ENCODE measurements at regions not wholly inside any gene's neighbourhood (a gene's known extent, or its start where the extent isn't known, plus 50 kb on each side); places are given as distances from the start of the nearest gene placed in this dataset.

GRCh38 chr13:22933571-22934181 lies 247.1 kb upstream of the SGCG start:
- peaks cover 5 to 13% of the 10 kb centered on the region in 2 donors for H3K27me3 Mint-ChIP-seq
- H3K9me3 Mint-ChIP-seq: peaks cover 0 to 2% (median 0%) of the 10 kb centered on the region in 8 donors
- no peaks in the 10 kb centered on the region for H3K4me1 ChIP-seq (ENCODE audit: insufficient read depth, low read length)
- no peaks in the 10 kb centered on the region for H3K27me3 ChIP-seq (ENCODE audit: insufficient read depth, low read length)
- H3K27ac Mint-ChIP-seq: no peak overlapping the region
- ChIA-PET POLR2A (ENCODE audit: partially characterized antibody) (no interaction called here), CTCF (ENCODE audit: partially characterized antibody) (no interaction called here)
- no peaks in the 10 kb centered on the region for H3K4me1 Mint-ChIP-seq
- intact Hi-C loops (cut with micrococcal nuclease): no loop called here
- H3K36me3 ChIP-seq (ENCODE audit: insufficient read depth, low read length): no peaks in the 10 kb centered on the region
- DNase-seq: no peak
- H3K27ac ChIP-seq (ENCODE audit: low read depth, low read length): no peak overlapping the region
- H3K9me3 ChIP-seq (ENCODE audit: control insufficient read depth in 1 of 2, low read length in 2 of 2): no peaks in the 10 kb centered on the region
- H3K36me3 Mint-ChIP-seq: no peaks in the 10 kb centered on the region
- no peak overlapping the region for H3K4me3 Mint-ChIP-seq
- no peak overlapping the region for H3K4me3 ChIP-seq (ENCODE audit: low read length in 2 of 2)

GRCh38 chr13:22934744-22935523 lies 245.8 kb upstream of the SGCG start:
- ChIA-PET POLR2A (ENCODE audit: partially characterized antibody) (no interaction called here), CTCF (ENCODE audit: partially characterized antibody) (no interaction called here)
- Histone ChIP-seq H3K9me3 (ENCODE audit: control insufficient read depth in 1 of 2, low read length in 2 of 2) (no peaks in the 10 kb centered on the region), H3K4me1 (ENCODE audit: insufficient read depth, low read length) (no peaks in the 10 kb centered on the region), H3K27ac (ENCODE audit: low read depth, low read length) (no peak overlapping the region), H3K27me3 (ENCODE audit: insufficient read depth, low read length) (no peaks in the 10 kb centered on the region), H3K4me3 (ENCODE audit: low read length in 2 of 2) (no peak overlapping the region), H3K36me3 (ENCODE audit: insufficient read depth, low read length) (no peaks in the 10 kb centered on the region)
- Mint-ChIP-seq H3K27me3 (peaks cover 3 to 5% of the 10 kb centered on the region in 2 donors), H3K4me1 (no peaks in the 10 kb centered on the region), H3K9me3 (peaks cover 0 to 2% (median 0%) of the 10 kb centered on the region in 8 donors), H3K36me3 (no peaks in the 10 kb centered on the region), H3K27ac (no peak overlapping the region), H3K4me3 (no peak overlapping the region)
- no peak for DNase-seq
- intact Hi-C loops (cut with micrococcal nuclease): no loop called here

GRCh38 chr13:22936228-22936627 lies 244.6 kb upstream of the SGCG start:
- no peaks in the 10 kb centered on the region for H3K36me3 Mint-ChIP-seq
- Histone ChIP-seq H3K36me3 (ENCODE audit: insufficient read depth, low read length) (no peaks in the 10 kb centered on the region), H3K27me3 (ENCODE audit: insufficient read depth, low read length) (no peaks in the 10 kb centered on the region), H3K4me1 (ENCODE audit: insufficient read depth, low read length) (no peaks in the 10 kb centered on the region), H3K27ac (ENCODE audit: low read depth, low read length) (no peak overlapping the region), H3K9me3 (ENCODE audit: control insufficient read depth in 1 of 2, low read length in 2 of 2) (no peaks in the 10 kb centered on the region), H3K4me3 (ENCODE audit: low read length in 2 of 2) (no peak overlapping the region)
- CTCF ChIA-PET (ENCODE audit: partially characterized antibody): no interaction called here
- POLR2A ChIA-PET (ENCODE audit: partially characterized antibody): no interaction called here
- H3K9me3 Mint-ChIP-seq: peaks cover 0 to 2% (median 0%) of the 10 kb centered on the region in 8 donors
- H3K27ac Mint-ChIP-seq: no peak overlapping the region
- intact Hi-C loops (cut with micrococcal nuclease): no loop called here
- H3K27me3 Mint-ChIP-seq: peaks cover 0 to 1% of the 10 kb centered on the region in 2 donors
- no peaks in the 10 kb centered on the region for H3K4me1 Mint-ChIP-seq
- H3K4me3 Mint-ChIP-seq: no peak overlapping the region
- DNase-seq: no peak

GRCh38 chr13:22937241-22937640 lies 243.5 kb upstream of the SGCG start:
- H3K4me3 Mint-ChIP-seq: no peak overlapping the region
- Histone ChIP-seq H3K9me3 (ENCODE audit: control insufficient read depth in 1 of 2, low read length in 2 of 2) (no peaks in the 10 kb centered on the region), H3K4me1 (ENCODE audit: insufficient read depth, low read length) (no peaks in the 10 kb centered on the region), H3K36me3 (ENCODE audit: insufficient read depth, low read length) (no peaks in the 10 kb centered on the region), H3K27ac (ENCODE audit: low read depth, low read length) (no peak overlapping the region), H3K27me3 (ENCODE audit: insufficient read depth, low read length) (no peaks in the 10 kb centered on the region), H3K4me3 (ENCODE audit: low read length in 2 of 2) (no peak overlapping the region)
- H3K27me3 Mint-ChIP-seq: no peaks in the 10 kb centered on the region
- no peak for DNase-seq
- H3K27ac Mint-ChIP-seq: no peak overlapping the region
- CTCF ChIA-PET (ENCODE audit: partially characterized antibody): no interaction called here
- intact Hi-C loops (cut with micrococcal nuclease): no loop called here
- H3K9me3 Mint-ChIP-seq: peaks cover 0 to 2% (median 0%) of the 10 kb centered on the region in 8 donors
- no peaks in the 10 kb centered on the region for H3K36me3 Mint-ChIP-seq
- no peaks in the 10 kb centered on the region for H3K4me1 Mint-ChIP-seq
- POLR2A ChIA-PET (ENCODE audit: partially characterized antibody): no interaction called here

GRCh38 chr13:22937953-22938352 lies 242.8 kb upstream of the SGCG start:
- Histone ChIP-seq H3K9me3 (ENCODE audit: control insufficient read depth in 1 of 2, low read length in 2 of 2) (no peaks in the 10 kb centered on the region), H3K36me3 (ENCODE audit: insufficient read depth, low read length) (no peaks in the 10 kb centered on the region), H3K4me3 (ENCODE audit: low read length in 2 of 2) (no peak overlapping the region), H3K4me1 (ENCODE audit: insufficient read depth, low read length) (no peaks in the 10 kb centered on the region), H3K27me3 (ENCODE audit: insufficient read depth, low read length) (no peaks in the 10 kb centered on the region), H3K27ac (ENCODE audit: low read depth, low read length) (no peak overlapping the region)
- Mint-ChIP-seq H3K27ac (no peak overlapping the region), H3K4me3 (no peak overlapping the region), H3K9me3 (peaks cover 0 to 2% (median 0%) of the 10 kb centered on the region in 8 donors), H3K36me3 (no peaks in the 10 kb centered on the region), H3K4me1 (no peaks in the 10 kb centered on the region), H3K27me3 (no peaks in the 10 kb centered on the region)
- DNase-seq: no peak
- intact Hi-C loops (cut with micrococcal nuclease): no loop called here
- ChIA-PET CTCF (ENCODE audit: partially characterized antibody) (no interaction called here), POLR2A (ENCODE audit: partially characterized antibody) (no interaction called here)

- Histone ChIP-seq H3K27ac (ENCODE audit: low read depth, low read length) (no peak overlapping the region), H3K9me3 (ENCODE audit: control insufficient read depth in 1 of 2, low read length in 2 of 2) (no peaks in the 10 kb centered on the region), H3K4me3 (ENCODE audit: low read length in 2 of 2) (no peak overlapping the region), H3K27me3 (ENCODE audit: insufficient read depth, low read length) (no peaks in the 10 kb centered on the region), H3K4me1 (ENCODE audit: insufficient read depth, low read length) (no peaks in the 10 kb centered on the region), H3K36me3 (ENCODE audit: insufficient read depth, low read length) (no peaks in the 10 kb centered on the region)
- ChIA-PET CTCF (ENCODE audit: partially characterized antibody) (no interaction called here), POLR2A (ENCODE audit: partially characterized antibody) (no interaction called here)
- no peak overlapping the region for H3K4me3 Mint-ChIP-seq
- intact Hi-C loops (cut with micrococcal nuclease): no loop called here
- no peaks in the 10 kb centered on the region for H3K36me3 Mint-ChIP-seq
- no peaks in the 10 kb centered on the region for H3K4me1 Mint-ChIP-seq
- no peak overlapping the region for H3K27ac Mint-ChIP-seq
- peaks cover 0 to 2% (median 0%) of the 10 kb centered on the region in 8 donors for H3K9me3 Mint-ChIP-seq
- no peak for DNase-seq
- H3K27me3 Mint-ChIP-seq: no peaks in the 10 kb centered on the region
Measured at GRCh38 chr13:22938576-22938975, 242.2 kb upstream of the SGCG start.

GRCh38 chr13:22939157-22939556 lies 241.6 kb upstream of the SGCG start:
- ChIA-PET CTCF (ENCODE audit: partially characterized antibody) (no interaction called here), POLR2A (ENCODE audit: partially characterized antibody) (no interaction called here)
- H3K27me3 ChIP-seq (ENCODE audit: insufficient read depth, low read length): no peaks in the 10 kb centered on the region
- Mint-ChIP-seq H3K9me3 (peaks cover 0 to 2% (median 0%) of the 10 kb centered on the region in 8 donors), H3K27ac (no peak overlapping the region), H3K4me3 (no peak overlapping the region), H3K36me3 (no peaks in the 10 kb centered on the region), H3K27me3 (no peaks in the 10 kb centered on the region), H3K4me1 (no peaks in the 10 kb centered on the region)
- no peak overlapping the region for H3K27ac ChIP-seq (ENCODE audit: low read depth, low read length)
- no peak for DNase-seq
- H3K4me3 ChIP-seq (ENCODE audit: low read length in 2 of 2): no peak overlapping the region
- no peaks in the 10 kb centered on the region for H3K4me1 ChIP-seq (ENCODE audit: insufficient read depth, low read length)
- intact Hi-C loops (cut with micrococcal nuclease): no loop called here
- H3K9me3 ChIP-seq (ENCODE audit: control insufficient read depth in 1 of 2, low read length in 2 of 2): no peaks in the 10 kb centered on the region
- no peaks in the 10 kb centered on the region for H3K36me3 ChIP-seq (ENCODE audit: insufficient read depth, low read length)

Data from CD4-positive, alpha-beta memory T cell (primary cell).